Panc1 (cell line): ENCODE measurements at regions not wholly inside any gene's neighbourhood (a gene's known extent, or its start where the extent isn't known, plus 50 kb on each side); places are given as distances from the start of the nearest gene placed in this dataset.
A peak's percentile ranks its signal among the peaks of the same experiment; 100 is the strongest.

Experiments used
- ATAC-seq: fragments of 200-7000 bp; cut with Tn5 transposase; 2 replicates; pipeline ENCODE4 v1.9.1; 2020; ENCODE audit warnings: mild to moderate bottlenecking, moderate library complexity
- BruUV-seq: library from RNA; stranded (reverse); fragments of 400-500 nt; replicated peaks from 2 replicates; lab custom pipeline; 2021; lab: Mats Ljungman, UMichigan
- CTCF ChIA-PET: fragments of 300-600 bp; sonication (Branson Sonifier 250); formaldehyde crosslinking; loops from one replicate; lab custom pipeline; 2022; ENCODE audit warnings: antibody characterized with exemption; lab: Charles Lee
- POLR2A ChIA-PET: fragments of 300-600 bp; sonication (Branson Sonifier 250); formaldehyde crosslinking; loops from one replicate; lab custom pipeline; 2022; ENCODE audit warnings: antibody characterized with exemption; lab: Charles Lee
- DNase-seq: peaks from one replicate; pipeline ENCODE4 v3.0.0-alpha.2; 2010; ENCODE audit warnings: low read depth, low spot score
- H3K27ac ChIP-seq: 2 replicates; pipeline ENCODE4 v1.5.1; 2011; ENCODE audit warnings: mild to moderate bottlenecking, low read length, inconsistent platforms
- H3K27me3 ChIP-seq: fragments of 200-500 bp; sonication (Bioruptor generic); 2 replicates; pipeline ENCODE4 v1.6.0; 2014; ENCODE audit warnings: low read length, inconsistent platforms; ENCODE audit not compliant: control insufficient read depth, insufficient read depth
- H3K36me3 ChIP-seq: fragments of 200-500 bp; sonication (Bioruptor generic); 2 replicates; pipeline ENCODE4 v1.5.1; 2014; ENCODE audit warnings: inconsistent platforms, mild to moderate bottlenecking, low read length, moderate library complexity; ENCODE audit not compliant: control insufficient read depth, insufficient read depth
- H3K4me1 ChIP-seq: 2 replicates; pipeline ENCODE4 v1.5.1; 2011; ENCODE audit warnings: inconsistent platforms, mild to moderate bottlenecking, low read length, moderate library complexity; ENCODE audit not compliant: control insufficient read depth, insufficient read depth
- H3K4me3 ChIP-seq, 2 experiments: 2 replicates each; pipeline ENCODE4 v1.5.1; 2011 to 2012; ENCODE audit warnings: low read depth in 2 of 2, low read length in 2 of 2, mild to moderate bottlenecking in 2 of 2, inconsistent platforms in 1 of 2, moderate library complexity in 1 of 2
- H3K9me3 ChIP-seq: fragments of 200-500 bp; sonication (Bioruptor generic); 2 replicates; pipeline ENCODE4 v1.5.1; 2014; ENCODE audit warnings: low read depth, mild to moderate bottlenecking, inconsistent platforms, low read length, moderate library complexity; ENCODE audit not compliant: control insufficient read depth, insufficient read depth
- CTCF ChIP-seq: fragments of 450-650 bp; IDR thresholded peaks from 2 replicates; pipeline ENCODE4 v1.5.1; 2017; ENCODE audit warnings: mild to moderate bottlenecking
- POLR2AphosphoS5 ChIP-seq: IDR thresholded peaks from 2 replicates; pipeline ENCODE4 v1.6.1; 2012; ENCODE audit warnings: mild to moderate bottlenecking, low read depth, low read length, moderate library complexity
- SIN3A ChIP-seq: IDR thresholded peaks from 2 replicates; pipeline ENCODE4 v1.6.1; 2012; ENCODE audit warnings: low read depth, mild to moderate bottlenecking, low read length, moderate library complexity, borderline replicate concordance; ENCODE audit not compliant: insufficient read depth
- TCF7L2 ChIP-seq: IDR thresholded peaks from 2 replicates; pipeline ENCODE4 v1.6.1; 2011; ENCODE audit warnings: mild to moderate bottlenecking, low read depth, low read length, inconsistent platforms
- in situ Hi-C: cut with HindIII; loops from 2 replicates; pipeline ENCODE4 v1.10.0; 2016; ENCODE audit warnings: low sequenced_read_pairs, low pct_unique_long_range_greater_than_20kb
- intact Hi-C: fragments of 100-400 bp; cut with micrococcal nuclease; formaldehyde crosslinking; loops from one replicate; pipeline ENCODE4 v1.10.0; 2022; ENCODE audit not compliant: unreplicated experiment
- TF ChIP-seq, protein P1 (sequence below), 2 experiments: IDR thresholded peaks; 2 replicates each; pipeline ENCODE4 v1.6.1; 2011 to 2012; ENCODE audit warnings: low read depth in 2 of 2, control low read depth in 1 of 2, low read length in 1 of 2, mild to moderate bottlenecking in 1 of 2, moderate library complexity in 1 of 2; ENCODE audit not compliant: insufficient read depth in 1 of 2

DNA sequence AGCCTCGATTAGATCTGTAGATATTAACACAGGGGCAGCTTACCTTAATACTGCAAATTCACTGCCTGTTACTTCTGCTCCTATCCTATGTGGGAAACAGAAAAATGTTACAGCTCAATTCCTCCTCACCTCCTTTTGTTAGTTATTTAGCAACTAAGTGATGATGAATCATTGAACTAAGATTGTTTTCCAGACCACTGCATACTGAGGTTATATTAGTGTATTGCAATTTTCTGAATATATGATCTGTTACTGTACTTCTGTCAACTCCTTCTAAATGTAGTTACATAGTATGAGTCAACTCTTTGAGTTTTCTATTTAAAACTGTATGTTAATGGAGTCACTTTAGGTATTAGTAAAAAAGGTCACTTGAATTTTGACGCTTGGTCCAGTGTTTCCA lies 331.5 kb upstream of the SLCO3A1 start:
- no peaks in the 10 kb centered on the region for H3K9me3 ChIP-seq
- BruUV-seq, result no TSS peak
- H3K4me1 ChIP-seq, result no peaks in the 10 kb centered on the region
- DNase-seq (no peak), ATAC-seq (no peak)
- H3K36me3 ChIP-seq, result no peaks in the 10 kb centered on the region
- POLR2A ChIA-PET, result no interaction called here
- H3K27me3 ChIP-seq, result no peaks in the 10 kb centered on the region
- intact Hi-C loops (no loop called here), in situ Hi-C loops (no loop called here)
- no peak overlapping the region for H3K4me3 ChIP-seq
- no peak for TF ChIP-seq POLR2AphosphoS5
- no peak for TF ChIP-seq CTCF
- no peak for TF ChIP-seq TCF7L2
- no peak for TF ChIP-seq SIN3A
- TF ChIP-seq, protein P1, sequence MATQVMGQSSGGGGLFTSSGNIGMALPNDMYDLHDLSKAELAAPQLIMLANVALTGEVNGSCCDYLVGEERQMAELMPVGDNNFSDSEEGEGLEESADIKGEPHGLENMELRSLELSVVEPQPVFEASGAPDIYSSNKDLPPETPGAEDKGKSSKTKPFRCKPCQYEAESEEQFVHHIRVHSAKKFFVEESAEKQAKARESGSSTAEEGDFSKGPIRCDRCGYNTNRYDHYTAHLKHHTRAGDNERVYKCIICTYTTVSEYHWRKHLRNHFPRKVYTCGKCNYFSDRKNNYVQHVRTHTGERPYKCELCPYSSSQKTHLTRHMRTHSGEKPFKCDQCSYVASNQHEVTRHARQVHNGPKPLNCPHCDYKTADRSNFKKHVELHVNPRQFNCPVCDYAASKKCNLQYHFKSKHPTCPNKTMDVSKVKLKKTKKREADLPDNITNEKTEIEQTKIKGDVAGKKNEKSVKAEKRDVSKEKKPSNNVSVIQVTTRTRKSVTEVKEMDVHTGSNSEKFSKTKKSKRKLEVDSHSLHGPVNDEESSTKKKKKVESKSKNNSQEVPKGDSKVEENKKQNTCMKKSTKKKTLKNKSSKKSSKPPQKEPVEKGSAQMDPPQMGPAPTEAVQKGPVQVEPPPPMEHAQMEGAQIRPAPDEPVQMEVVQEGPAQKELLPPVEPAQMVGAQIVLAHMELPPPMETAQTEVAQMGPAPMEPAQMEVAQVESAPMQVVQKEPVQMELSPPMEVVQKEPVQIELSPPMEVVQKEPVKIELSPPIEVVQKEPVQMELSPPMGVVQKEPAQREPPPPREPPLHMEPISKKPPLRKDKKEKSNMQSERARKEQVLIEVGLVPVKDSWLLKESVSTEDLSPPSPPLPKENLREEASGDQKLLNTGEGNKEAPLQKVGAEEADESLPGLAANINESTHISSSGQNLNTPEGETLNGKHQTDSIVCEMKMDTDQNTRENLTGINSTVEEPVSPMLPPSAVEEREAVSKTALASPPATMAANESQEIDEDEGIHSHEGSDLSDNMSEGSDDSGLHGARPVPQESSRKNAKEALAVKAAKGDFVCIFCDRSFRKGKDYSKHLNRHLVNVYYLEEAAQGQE (IDR thresholded peaks at IDR 0.05; ENCODE audit: insufficient read depth in 1 of 2, low read depth in 2 of 2, low read length in 1 of 2), result no peak
- H3K27ac ChIP-seq, result no peak overlapping the region
- CTCF ChIA-PET, result no interaction called here

GRCh38 chr15:91522605-91523332 lies 330.7 kb upstream of the SLCO3A1 start:
- in situ Hi-C loops, result no loop called here
- TF ChIP-seq CTCF, result 0 out of 2 replicates have a peak, but pooled peaks have one; percentile 4
- TF ChIP-seq, protein P1 (IDR thresholded peaks at IDR 0.05; ENCODE audit: insufficient read depth in 1 of 2, low read depth in 2 of 2, low read length in 1 of 2), result no peak
- Histone ChIP-seq H3K27ac (no peak overlapping the region), H3K27me3 (no peaks in the 10 kb centered on the region), H3K4me3 (no peak overlapping the region), H3K36me3 (no peaks in the 10 kb centered on the region), H3K4me1 (no peaks in the 10 kb centered on the region), H3K9me3 (no peaks in the 10 kb centered on the region)
- BruUV-seq, result no TSS peak
- ATAC-seq, result no peak
- ChIA-PET POLR2A (no interaction called here), CTCF (no interaction called here)
- no peak for DNase-seq
- intact Hi-C loops, result no loop called here
